ENCODE measurements at regions not wholly inside any gene's neighbourhood (a gene's known extent, or its start where the extent isn't known, plus 50 kb on each side); places are given as distances from the start of the nearest gene placed in this dataset.
"Not testable (repeated sequence)": the region's sequence is repeated elsewhere in the genome, so short reads cannot be mapped to it uniquely, and the experiment has no call there.

DNA sequence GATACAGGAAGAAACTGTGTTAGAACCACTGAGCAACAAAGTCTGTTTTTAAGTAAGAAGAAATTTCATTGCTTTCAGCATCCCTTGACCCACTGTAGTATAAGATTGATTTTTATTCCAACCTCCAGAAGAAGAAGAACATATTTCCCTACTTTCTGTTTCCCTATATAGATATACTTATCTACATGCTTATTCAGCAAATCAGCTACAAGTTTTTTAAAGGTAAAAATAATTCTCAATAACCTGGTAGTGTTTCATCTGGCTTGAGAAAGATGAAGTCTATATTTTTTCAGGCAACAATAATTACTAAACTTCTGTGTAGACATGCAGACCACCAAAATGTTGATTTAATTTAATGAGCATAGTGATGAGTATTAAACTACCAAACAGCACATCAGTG is 201.0 kb downstream of the OSTF1 start:
- no peak for FAIRE-seq
- no peak for DNase-seq (ENCODE audit: insufficient read length)

DNA sequence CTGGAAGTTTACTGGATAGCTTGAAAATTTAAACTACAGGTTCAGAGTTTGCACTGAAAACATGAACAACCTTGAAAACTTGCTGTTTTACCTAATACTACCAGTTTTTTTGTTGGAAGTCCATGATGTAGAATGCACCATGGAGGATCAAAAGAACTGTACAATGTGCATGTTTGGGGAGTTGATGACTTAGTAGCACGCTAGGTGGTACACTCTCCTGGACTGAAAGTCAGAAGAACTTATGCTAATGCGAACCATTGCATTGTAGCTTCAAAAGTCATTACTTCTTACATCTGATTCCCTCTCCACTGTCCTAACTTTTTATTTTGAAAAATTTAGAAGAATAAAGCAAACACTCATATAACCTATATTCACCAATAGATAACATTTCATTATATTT is 211.0 kb downstream of the OSTF1 start:
- FAIRE-seq = no peak
- no peak for DNase-seq (ENCODE audit: insufficient read length)
- TF ChIP-seq POLR2A (IDR thresholded peaks at IDR 0.05; ENCODE audit: low read depth, low read length) (no peak), POLR2AphosphoS5 (IDR thresholded peaks at IDR 0.05; ENCODE audit: low read depth, low read length) (no peak), TAF1 (IDR thresholded peaks at IDR 0.05; ENCODE audit: borderline replicate concordance, low read depth, low read length) (no peak)

More for the DNA sequence above, 201.0 kb downstream of the OSTF1 start:
- TF ChIP-seq POLR2AphosphoS5 (IDR thresholded peaks at IDR 0.05; ENCODE audit: low read depth, low read length) (no peak), POLR2A (IDR thresholded peaks at IDR 0.05; ENCODE audit: low read depth, low read length) (no peak), TAF1 (IDR thresholded peaks at IDR 0.05; ENCODE audit: borderline replicate concordance, low read depth, low read length) (no peak)

DNA sequence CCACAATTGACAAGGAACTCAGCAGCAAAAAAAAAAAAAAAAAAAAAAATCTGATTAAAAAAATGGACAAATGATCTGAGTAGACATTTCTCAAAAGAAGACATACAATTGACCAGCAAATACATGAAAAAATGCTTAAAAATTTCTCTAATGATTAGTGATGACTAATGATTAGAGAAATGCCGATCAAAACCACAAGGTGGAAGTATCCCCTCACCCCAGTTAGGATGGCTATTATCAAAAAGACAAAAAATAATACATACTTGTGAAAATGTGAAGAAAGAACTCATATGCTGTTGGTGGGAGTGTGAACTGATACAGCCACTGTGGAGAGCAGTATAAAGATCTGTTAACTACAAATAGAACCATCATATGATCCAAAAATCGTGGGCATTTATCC is 245.3 kb downstream of the OSTF1 start:
- TF ChIP-seq POLR2AphosphoS5 (IDR thresholded peaks at IDR 0.05; ENCODE audit: low read depth, low read length) (no peak), POLR2A (IDR thresholded peaks at IDR 0.05; ENCODE audit: low read depth, low read length) (no peak), TAF1 (IDR thresholded peaks at IDR 0.05; ENCODE audit: borderline replicate concordance, low read depth, low read length) (no peak)
- DNase-seq (ENCODE audit: insufficient read length) = no peak
- no peak for FAIRE-seq

DNA sequence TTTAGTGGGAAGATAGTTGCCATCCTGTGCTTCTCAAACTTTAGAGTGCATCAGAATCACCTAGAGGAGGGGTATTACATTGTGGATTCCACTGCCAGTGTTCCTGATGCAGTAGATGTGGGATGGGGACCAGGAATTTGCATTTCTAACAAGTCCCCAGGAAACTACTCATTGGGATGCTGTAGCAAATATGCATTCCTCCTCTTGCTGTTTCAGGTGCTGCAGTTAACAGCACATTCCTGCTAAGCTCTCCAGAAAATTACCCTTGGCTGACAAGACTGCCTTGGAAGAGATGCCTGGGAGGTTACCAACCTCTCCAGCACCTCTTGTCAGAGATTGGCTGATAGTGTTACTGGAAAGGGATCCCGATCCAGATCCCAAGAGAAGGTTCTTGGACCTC is 270.5 kb downstream of the OSTF1 start:
- no peak for FAIRE-seq
- DNase-seq (ENCODE audit: insufficient read length) = no peak
- TF ChIP-seq POLR2AphosphoS5 (IDR thresholded peaks at IDR 0.05; ENCODE audit: low read depth, low read length) (no peak), POLR2A (IDR thresholded peaks at IDR 0.05; ENCODE audit: low read depth, low read length) (no peak)

DNA sequence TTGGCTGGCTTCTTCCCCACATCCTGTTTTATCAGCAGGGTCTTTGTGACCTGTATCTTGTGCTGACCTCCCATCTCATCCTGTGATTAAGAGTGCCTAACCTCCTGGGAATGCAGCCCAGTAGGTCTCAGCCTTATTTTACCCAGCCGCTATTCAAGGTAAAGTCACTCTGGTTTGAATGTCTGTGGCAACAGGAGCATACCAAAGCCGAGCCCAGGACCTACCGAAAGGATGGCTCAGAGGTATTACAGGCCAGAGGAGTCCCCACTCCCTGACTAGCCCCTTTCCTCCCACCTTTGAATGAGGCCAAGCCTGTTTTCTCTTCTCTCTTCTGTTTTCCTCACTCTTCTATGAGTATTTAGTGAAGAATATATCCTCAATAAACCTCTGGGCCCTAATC is 271.3 kb downstream of the OSTF1 start:
- TF ChIP-seq TAF1 (IDR thresholded peaks at IDR 0.05; ENCODE audit: borderline replicate concordance, low read depth, low read length) (no peak), POLR2A (IDR thresholded peaks at IDR 0.05; ENCODE audit: low read depth, low read length) (no peak), POLR2AphosphoS5 (IDR thresholded peaks at IDR 0.05; ENCODE audit: low read depth, low read length) (no peak)
- DNase-seq (ENCODE audit: insufficient read length) = no peak
- FAIRE-seq = no peak

DNA sequence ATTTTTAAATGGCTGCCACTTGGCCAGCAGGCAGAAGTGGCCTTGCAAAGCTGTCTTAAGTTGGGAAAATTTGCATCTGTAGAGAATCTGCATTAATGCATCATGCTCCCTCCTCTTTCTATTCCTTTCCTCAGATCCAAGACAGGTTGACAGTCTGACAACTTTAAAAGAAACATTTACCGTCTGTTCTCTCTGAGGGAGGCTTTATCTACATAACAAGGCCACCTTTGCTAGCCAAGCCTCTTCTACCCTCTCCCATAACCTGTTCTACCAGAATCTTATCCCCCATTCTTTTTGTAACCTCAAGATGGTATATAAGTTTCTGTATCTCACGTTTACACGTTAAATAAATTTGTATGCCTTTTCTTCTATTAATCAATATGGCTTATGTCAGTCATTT is 271.9 kb downstream of the OSTF1 start:
- TF ChIP-seq POLR2AphosphoS5 (IDR thresholded peaks at IDR 0.05; ENCODE audit: low read depth, low read length) (no peak), TAF1 (IDR thresholded peaks at IDR 0.05; ENCODE audit: borderline replicate concordance, low read depth, low read length) (no peak), POLR2A (IDR thresholded peaks at IDR 0.05; ENCODE audit: low read depth, low read length) (no peak)
- no peak for DNase-seq (ENCODE audit: insufficient read length)
- FAIRE-seq = no peak

DNA sequence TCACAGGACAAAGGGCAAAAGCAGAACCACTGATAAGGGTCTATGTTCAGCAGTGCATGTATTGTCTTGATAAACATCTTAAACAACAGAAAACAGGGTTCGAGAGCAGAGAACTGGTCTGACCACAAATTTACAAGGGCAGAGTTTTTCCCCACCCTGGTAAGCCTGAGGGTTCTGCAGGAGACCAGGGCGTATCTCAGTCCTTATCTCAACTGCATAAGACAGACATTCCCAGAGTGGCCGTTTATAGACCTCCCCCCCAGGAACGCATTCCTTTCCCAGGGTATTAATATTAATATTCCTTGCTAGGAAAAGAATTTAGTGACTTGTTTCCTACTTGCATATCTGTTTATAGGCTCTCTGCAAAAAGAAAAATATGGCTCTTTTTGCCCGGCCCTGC is 274.1 kb downstream of the OSTF1 start:
- not testable (repeated sequence) for FAIRE-seq; DNase-seq (ENCODE audit: insufficient read length)

DNA sequence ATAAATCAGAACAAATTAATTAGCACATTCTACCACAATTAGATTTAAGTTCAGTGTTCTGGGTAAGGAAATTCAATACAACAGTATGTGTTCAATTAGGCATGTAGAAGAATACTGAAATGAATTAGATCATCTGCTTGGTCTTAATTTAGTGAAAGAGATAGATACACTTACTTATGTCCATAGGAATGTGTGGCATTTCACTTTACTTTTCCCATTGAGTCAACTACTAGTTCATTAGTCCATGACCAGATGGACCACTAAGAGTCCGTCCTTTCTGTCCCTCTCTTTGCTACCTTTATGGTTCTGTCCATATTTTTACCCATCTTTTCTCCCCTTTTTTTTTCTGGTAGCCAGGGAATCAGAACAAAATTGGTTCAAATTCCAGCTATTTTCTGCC is 276.9 kb downstream of the OSTF1 start:
- TF ChIP-seq POLR2A (IDR thresholded peaks at IDR 0.05; ENCODE audit: low read depth, low read length) (no peak), POLR2AphosphoS5 (IDR thresholded peaks at IDR 0.05; ENCODE audit: low read depth, low read length) (no peak), TAF1 (IDR thresholded peaks at IDR 0.05; ENCODE audit: borderline replicate concordance, low read depth, low read length) (no peak)
- no peak for DNase-seq (ENCODE audit: insufficient read length)
- FAIRE-seq = no peak

DNA sequence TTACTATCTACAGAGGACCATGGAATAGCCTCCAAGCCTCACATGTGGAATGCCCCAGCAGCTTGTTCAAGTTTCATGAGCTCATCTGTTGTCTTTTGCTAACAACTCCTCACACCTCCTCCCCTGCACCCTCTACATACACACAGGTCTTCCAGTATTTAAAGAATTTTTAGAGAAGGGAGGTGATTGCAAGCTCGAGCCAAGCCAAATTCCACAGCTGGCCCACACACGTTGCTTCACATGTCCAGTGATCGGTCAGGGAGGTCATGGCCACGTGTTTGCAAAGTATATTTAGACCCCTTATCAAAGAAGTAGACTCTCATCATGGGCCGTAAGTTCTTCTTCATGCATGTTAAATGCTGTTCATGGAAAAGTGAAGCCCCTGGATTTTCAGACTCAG is 281.7 kb downstream of the OSTF1 start:
- no peak for FAIRE-seq
- no peak for DNase-seq (ENCODE audit: insufficient read length)
- TF ChIP-seq TAF1 (IDR thresholded peaks at IDR 0.05; ENCODE audit: borderline replicate concordance, low read depth, low read length) (no peak), POLR2A (IDR thresholded peaks at IDR 0.05; ENCODE audit: low read depth, low read length) (no peak), POLR2AphosphoS5 (IDR thresholded peaks at IDR 0.05; ENCODE audit: low read depth, low read length) (no peak)

DNA sequence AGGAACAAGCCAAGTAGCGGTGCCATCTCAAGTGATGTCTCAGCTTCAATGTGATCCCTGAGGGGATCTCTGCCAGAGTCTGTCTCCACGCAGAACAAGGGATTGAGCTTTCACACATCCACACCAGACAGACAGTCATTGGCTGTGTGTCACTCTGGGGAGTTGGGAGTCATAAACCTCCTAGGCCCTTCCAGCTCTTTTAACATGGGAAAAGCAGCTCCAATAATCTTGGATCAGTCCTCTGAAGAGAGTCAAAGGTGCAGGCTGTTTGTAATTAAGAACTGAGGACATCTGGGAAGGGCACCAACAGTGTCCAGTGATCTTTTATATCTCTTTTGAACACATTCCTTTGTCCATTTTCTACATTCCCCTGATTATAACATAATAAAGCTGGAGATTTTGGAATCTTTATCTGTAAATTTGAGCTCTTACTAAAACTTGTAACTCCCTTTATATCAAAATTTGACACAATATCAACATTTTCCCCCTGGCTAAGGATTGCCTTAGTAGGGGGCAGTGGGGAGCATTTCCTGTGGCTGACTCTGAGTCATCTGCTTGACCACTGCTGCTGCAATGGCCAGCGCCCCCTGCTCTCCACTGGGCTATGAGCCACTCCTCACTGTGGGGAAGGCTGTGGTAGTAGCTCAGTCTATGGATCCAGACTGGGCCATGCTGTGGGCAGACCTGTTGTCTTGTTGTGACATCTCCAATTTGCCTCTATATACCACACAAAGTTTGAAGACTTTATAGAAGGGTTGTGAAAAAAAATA is 284.4 kb downstream of the OSTF1 start:
- DNase-seq (ENCODE audit: insufficient read length) (no peak), FAIRE-seq (no peak)
- TF ChIP-seq POLR2A (IDR thresholded peaks at IDR 0.05; ENCODE audit: low read depth, low read length) = no peak
- no peak for TF ChIP-seq TAF1 (IDR thresholded peaks at IDR 0.05; ENCODE audit: borderline replicate concordance, low read depth, low read length)
- no peak for TF ChIP-seq POLR2AphosphoS5 (IDR thresholded peaks at IDR 0.05; ENCODE audit: low read depth, low read length)

DNA sequence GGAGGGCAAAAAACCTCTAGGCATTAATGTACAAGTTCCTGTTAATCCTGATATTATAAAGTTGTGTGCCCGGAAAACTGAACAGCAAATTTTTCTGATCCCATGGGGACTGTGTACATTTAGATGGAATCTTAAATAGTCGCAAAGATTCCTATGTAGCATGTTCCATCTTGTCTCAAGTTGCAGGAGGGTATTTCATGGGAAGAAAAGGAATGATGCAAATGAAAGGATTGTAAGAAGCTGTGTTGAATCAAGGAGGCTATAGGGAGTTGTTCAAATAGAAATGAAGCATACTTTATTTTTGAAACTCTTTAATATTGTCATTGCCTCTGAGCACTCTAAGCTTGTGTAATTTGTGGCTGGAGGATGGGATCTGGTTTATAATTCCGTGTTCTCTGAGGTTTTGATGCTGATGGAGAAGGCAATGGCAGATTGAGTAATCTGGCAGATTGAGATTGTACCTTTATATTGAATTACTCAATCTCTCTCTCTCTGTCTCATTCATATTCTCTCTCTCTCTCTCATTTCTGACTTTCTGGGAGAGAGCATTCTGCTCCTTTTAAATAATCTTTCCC is 288.5 kb downstream of the OSTF1 start:
- TF ChIP-seq POLR2A (IDR thresholded peaks at IDR 0.05; ENCODE audit: low read depth, low read length) = no peak
- no peak for FAIRE-seq

DNA sequence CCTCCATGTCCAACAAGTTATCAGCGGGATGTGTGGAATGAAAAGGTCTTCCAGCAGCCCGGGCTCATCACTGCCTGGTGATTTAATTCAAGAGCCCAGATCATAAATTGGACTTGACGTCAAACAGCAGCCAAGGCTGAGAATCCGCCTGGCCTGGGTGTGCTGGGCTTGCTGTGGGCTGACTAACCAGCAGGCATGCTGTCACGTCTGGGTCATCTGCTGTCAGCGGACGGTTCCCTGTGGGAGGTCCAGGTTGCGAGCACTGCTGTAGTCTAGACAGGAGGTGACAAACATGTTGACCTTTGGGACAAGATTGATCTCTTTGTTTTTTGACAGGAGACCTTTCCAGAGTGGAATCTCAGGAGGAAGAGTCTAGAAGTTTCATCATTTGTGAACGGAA is 289.7 kb downstream of the OSTF1 start:
- no peak for DNase-seq (ENCODE audit: insufficient read length)
- no peak for TF ChIP-seq TAF1 (IDR thresholded peaks at IDR 0.05; ENCODE audit: borderline replicate concordance, low read depth, low read length)
- no peak for TF ChIP-seq POLR2A (IDR thresholded peaks at IDR 0.05; ENCODE audit: low read depth, low read length)
- TF ChIP-seq POLR2AphosphoS5 (IDR thresholded peaks at IDR 0.05; ENCODE audit: low read depth, low read length) = no peak
- FAIRE-seq = no peak

More for the DNA sequence above, 288.5 kb downstream of the OSTF1 start:
- no peak for DNase-seq (ENCODE audit: insufficient read length)

Data from GM12892 (cell line).